HCT116 (cell line): ENCODE measurements at regions not wholly inside any gene's neighbourhood (a gene's known extent, or its start where the extent isn't known, plus 50 kb on each side); places are given as distances from the start of the nearest gene placed in this dataset.

Source experiments
- ATAC-seq: fragments of 200-7000 bp; cut with Tn5 transposase; 2 replicates; pipeline ENCODE4 v1.9.1; 2020; ENCODE audit warnings: mild to moderate bottlenecking, moderate library complexity
- BruUV-seq: library from RNA; stranded (reverse); fragments of 400-500 nt; replicated peaks from 2 replicates; lab custom pipeline; 2021; lab: Mats Ljungman, UMichigan
- CTCF ChIA-PET: fragments of 300-600 bp; sonication (Branson Sonifier 250); formaldehyde crosslinking; loops from one replicate; lab custom pipeline; 2021; ENCODE audit warnings: antibody characterized with exemption; lab: Charles Lee
- POLR2A ChIA-PET: fragments of 300-600, 350-600 bp; sonication (Branson Sonifier 250); formaldehyde crosslinking; loops from one replicate; lab custom pipeline; 2021; ENCODE audit warnings: antibody characterized with exemption; lab: Charles Lee
- RAD21 ChIA-PET, 2 experiments: fragments of 300-600 bp; sonication (Branson Sonifier 250); formaldehyde crosslinking; loops; one replicate each; lab custom pipeline; 2023; ENCODE audit warnings: low total read pairs in 2 of 2; ENCODE audit not compliant: uncharacterized antibody in 2 of 2, unreplicated experiment in 2 of 2, low non-redundant PET in 1 of 2; lab: Charles Lee
- DNase-seq: peaks from one replicate; pipeline ENCODE4 v3.0.0-alpha.2; 2010; ENCODE audit warnings: low read depth, low spot score
- H2AFZ ChIP-seq: fragments of 200-600 bp; shearing (Covaris generic), sonication (generic); 2 replicates; pipeline ENCODE4 v1.6.1; 2017; ENCODE audit warnings: low read depth, mixed run types, mixed read lengths, antibody characterized with exemption, low read length; ENCODE audit not compliant: poor library complexity, severe bottlenecking
- H3K27ac ChIP-seq: 2 replicates; pipeline ENCODE4 v1.5.1; 2012; ENCODE audit warnings: low read depth, low read length
- H3K27me3 ChIP-seq: fragments of 200-600 bp; sonication (generic); 2 replicates; pipeline ENCODE4 v1.6.1; 2016; ENCODE audit warnings: mixed run types, low read length, mixed read lengths; ENCODE audit not compliant: insufficient read depth
- H3K36me3 ChIP-seq, 2 experiments: fragments of 200-500 bp in 1 of 2; fragments of 200-600 bp in 1 of 2; sonication (Bioruptor generic) in 1 of 2; sonication (generic) in 1 of 2; 2 replicates each; pipeline versions ENCODE4 v1.5.1 to v1.6.1; 2014 to 2016; ENCODE audit warnings: low read length in 2 of 2, inconsistent platforms in 1 of 2, mixed read lengths in 1 of 2, mixed run types in 1 of 2; ENCODE audit not compliant: insufficient read depth in 2 of 2, control insufficient read depth in 1 of 2
- H3K4me1 ChIP-seq, 2 experiments: fragments of 200-600 bp in 1 of 2; sonication (generic) in 1 of 2; 2 replicates each; pipeline versions ENCODE4 v1.5.1 to v1.6.1; 2012 to 2017; ENCODE audit warnings: low read length in 2 of 2, inconsistent platforms in 1 of 2, mild to moderate bottlenecking in 1 of 2, mixed read lengths in 1 of 2, mixed run types in 1 of 2, moderate library complexity in 1 of 2; ENCODE audit not compliant: insufficient read depth in 2 of 2, control insufficient read depth in 1 of 2
- H3K4me2 ChIP-seq: fragments of 200-600 bp; sonication (generic); 2 replicates; pipeline ENCODE4 v1.6.1; 2017; ENCODE audit warnings: mixed run types, low read length, mixed read lengths
- H3K4me3 ChIP-seq, 2 experiments: fragments of 200-600 bp in 1 of 2; sonication (generic) in 1 of 2; replicated peaks in 1 of 2; 2 replicates each; pipeline ENCODE4 v1.5.1; 2011 to 2016; ENCODE audit warnings: low read length in 2 of 2, control low read depth in 1 of 2, low read depth in 1 of 2, mild to moderate bottlenecking in 1 of 2, mixed read lengths in 1 of 2, mixed run types in 1 of 2
- H3K79me2 ChIP-seq: fragments of 200-600 bp; sonication (generic); 2 replicates; pipeline ENCODE4 v1.6.1; 2017; ENCODE audit warnings: mild to moderate bottlenecking, mixed run types, low read length, moderate library complexity, mixed read lengths; ENCODE audit not compliant: insufficient read depth
- H3K9ac ChIP-seq: fragments of 200-600 bp; sonication (generic); 2 replicates; pipeline ENCODE4 v1.6.1; 2016; ENCODE audit warnings: low read length, mixed read lengths
- H3K9me2 ChIP-seq: fragments of 200-600 bp; sonication (generic), shearing (Covaris generic); 2 replicates; pipeline ENCODE4 v1.6.1; 2017; ENCODE audit warnings: mixed run types, mild to moderate bottlenecking, moderate library complexity; ENCODE audit not compliant: insufficient read depth
- H3K9me3 ChIP-seq, 2 experiments: fragments of 200-500 bp in 1 of 2; fragments of 200-600 bp in 1 of 2; sonication (Bioruptor generic) in 1 of 2; sonication (generic) in 1 of 2; 2 replicates each; pipeline ENCODE4 v1.6.1; 2014 to 2017; ENCODE audit warnings: low read length in 2 of 2, mixed read lengths in 2 of 2, inconsistent platforms in 1 of 2, low read depth in 1 of 2, mild to moderate bottlenecking in 1 of 2, mixed run types in 1 of 2, moderate library complexity in 1 of 2; ENCODE audit not compliant: control insufficient read depth in 1 of 2, insufficient read depth in 1 of 2
- H4K20me1 ChIP-seq: fragments of 200-600 bp; sonication (generic), shearing (Covaris generic); 2 replicates; pipeline ENCODE4 v1.6.1; 2017; ENCODE audit warnings: mixed run types, mild to moderate bottlenecking, moderate library complexity; ENCODE audit not compliant: insufficient read depth
- ATF3 ChIP-seq: IDR thresholded peaks from 2 replicates; pipeline ENCODE4 v1.6.1; 2012
- CBX3 ChIP-seq: IDR thresholded peaks from 2 replicates; pipeline ENCODE4 v1.6.1; 2012; ENCODE audit warnings: low read depth
- ELF1 ChIP-seq: IDR thresholded peaks from 2 replicates; pipeline ENCODE4 v1.6.1; 2012; ENCODE audit warnings: low read depth, borderline replicate concordance
- EZH2 ChIP-seq: fragments of 200-600 bp; sonication (generic); IDR thresholded peaks from 2 replicates; pipeline ENCODE4 v1.6.1; 2017; ENCODE audit warnings: antibody characterized with exemption, mixed run types
- EZH2phosphoT487 ChIP-seq: fragments of 200-600 bp; IDR thresholded peaks from 2 replicates; pipeline ENCODE4 v1.6.1; 2018; ENCODE audit warnings: antibody characterized with exemption, borderline replicate concordance
- FOSL1 ChIP-seq: IDR thresholded peaks from 2 replicates; pipeline ENCODE4 v1.6.1; 2012; ENCODE audit warnings: low read depth
- JUND ChIP-seq: IDR thresholded peaks from 2 replicates; pipeline ENCODE4 v1.6.1; 2012
- POLR2AphosphoS5 ChIP-seq: IDR thresholded peaks from 2 replicates; pipeline ENCODE4 v1.6.1; 2011; ENCODE audit warnings: mild to moderate bottlenecking, low read depth, low read length, moderate library complexity
- RAD21 ChIP-seq: IDR thresholded peaks from 2 replicates; pipeline ENCODE4 v1.6.1; 2012; ENCODE audit warnings: low read depth, mild to moderate bottlenecking
- SIN3A ChIP-seq: IDR thresholded peaks from 2 replicates; pipeline ENCODE4 v1.6.1; 2012; ENCODE audit warnings: low read depth
- SP1 ChIP-seq: IDR thresholded peaks from 2 replicates; pipeline ENCODE4 v1.6.1; 2012; ENCODE audit warnings: low read depth
- SRF ChIP-seq: IDR thresholded peaks from 2 replicates; pipeline ENCODE4 v1.6.1; 2012; ENCODE audit warnings: low read depth
- ZNF274 ChIP-seq: fragments of 200-500 bp; sonication (Bioruptor generic); IDR thresholded peaks from 2 replicates; pipeline ENCODE4 v1.6.1; 2014; ENCODE audit warnings: mild to moderate bottlenecking, low read depth, low read length, inconsistent platforms
- intact Hi-C: fragments of 100-400 bp; cut with micrococcal nuclease; formaldehyde crosslinking; loops from 2 replicates; pipeline ENCODE4 v1.10.0; 2022
- TF ChIP-seq, protein P1 (sequence below), 3 experiments: fragments of 200-600 bp in 1 of 3; sonication (generic) in 1 of 3; IDR thresholded peaks in 2 of 3; conservative IDR thresholded peaks in 1 of 3; 2 replicates each; pipeline ENCODE4 v1.5.1; 2012 to 2017; ENCODE audit warnings: low read depth in 2 of 3, low read length in 2 of 3, antibody characterized with exemption in 1 of 3, borderline replicate concordance in 1 of 3, control low read depth in 1 of 3, mild to moderate bottlenecking in 1 of 3, mixed read lengths in 1 of 3, mixed run types in 1 of 3, moderate library complexity in 1 of 3; ENCODE audit not compliant: insufficient read depth in 1 of 3
- TF ChIP-seq, protein P2 (sequence below): IDR thresholded peaks from 2 replicates; pipeline ENCODE4 v1.6.1; 2011; ENCODE audit warnings: mild to moderate bottlenecking, low read length, moderate library complexity; ENCODE audit not compliant: insufficient replicate concordance; ENCODE audit errors: extremely low read depth
- TF ChIP-seq, protein P3 (sequence below): IDR thresholded peaks from 2 replicates; pipeline ENCODE4 v1.6.1; 2012; ENCODE audit warnings: low read depth

DNA sequence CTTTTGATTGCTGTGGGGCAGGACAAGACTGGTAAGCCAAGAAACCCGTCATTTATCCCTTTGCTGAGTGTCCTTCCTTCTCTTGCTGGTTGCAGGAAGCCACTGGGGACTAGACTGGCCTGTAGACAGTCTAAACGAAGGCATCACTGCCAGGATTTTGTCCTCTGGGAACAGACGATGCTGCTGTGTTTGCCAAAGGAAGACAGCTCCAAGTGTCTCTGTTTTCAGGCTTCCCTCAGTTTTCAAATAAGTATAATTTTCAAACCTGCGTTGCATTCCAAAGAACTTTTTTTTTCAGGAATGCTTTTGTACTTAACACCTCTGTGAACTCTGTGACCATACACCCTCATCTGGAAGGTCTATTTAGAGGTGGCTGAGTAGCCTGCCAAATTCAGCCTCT lies 269.4 kb downstream of the HLX start:
- H3K4me3 ChIP-seq = no peak overlapping the region
- ChIA-PET CTCF (no interaction called here), RAD21 (no interaction called here), POLR2A (no interaction called here)
- no peak overlapping the region for H3K9ac ChIP-seq
- no peak for DNase-seq
- H3K9me3 ChIP-seq = no peaks in the 10 kb centered on the region
- intact Hi-C loops = no loop called here
- no peak for ATAC-seq
- H3K27me3 ChIP-seq = no peaks in the 10 kb centered on the region
- TF ChIP-seq POLR2AphosphoS5 (no peak), EZH2phosphoT487 (no peak), SIN3A (no peak), ATF3 (no peak), CBX3 (no peak), FOSL1 (no peak), ZNF274 (no peak), JUND (no peak), SRF (no peak), SP1 (no peak), RAD21 (no peak), ELF1 (no peak), EZH2 (no peak)
- TF ChIP-seq, protein P1, sequence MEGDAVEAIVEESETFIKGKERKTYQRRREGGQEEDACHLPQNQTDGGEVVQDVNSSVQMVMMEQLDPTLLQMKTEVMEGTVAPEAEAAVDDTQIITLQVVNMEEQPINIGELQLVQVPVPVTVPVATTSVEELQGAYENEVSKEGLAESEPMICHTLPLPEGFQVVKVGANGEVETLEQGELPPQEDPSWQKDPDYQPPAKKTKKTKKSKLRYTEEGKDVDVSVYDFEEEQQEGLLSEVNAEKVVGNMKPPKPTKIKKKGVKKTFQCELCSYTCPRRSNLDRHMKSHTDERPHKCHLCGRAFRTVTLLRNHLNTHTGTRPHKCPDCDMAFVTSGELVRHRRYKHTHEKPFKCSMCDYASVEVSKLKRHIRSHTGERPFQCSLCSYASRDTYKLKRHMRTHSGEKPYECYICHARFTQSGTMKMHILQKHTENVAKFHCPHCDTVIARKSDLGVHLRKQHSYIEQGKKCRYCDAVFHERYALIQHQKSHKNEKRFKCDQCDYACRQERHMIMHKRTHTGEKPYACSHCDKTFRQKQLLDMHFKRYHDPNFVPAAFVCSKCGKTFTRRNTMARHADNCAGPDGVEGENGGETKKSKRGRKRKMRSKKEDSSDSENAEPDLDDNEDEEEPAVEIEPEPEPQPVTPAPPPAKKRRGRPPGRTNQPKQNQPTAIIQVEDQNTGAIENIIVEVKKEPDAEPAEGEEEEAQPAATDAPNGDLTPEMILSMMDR (IDR thresholded peaks at IDR 0.05 in 2 of 3, conservative IDR thresholded peaks at IDR 0.05 in 1 of 3; ENCODE audit: borderline replicate concordance in 1 of 3, insufficient read depth in 1 of 3, low read depth in 2 of 3, low read length in 2 of 3) = no peak
- TF ChIP-seq, protein P2, sequence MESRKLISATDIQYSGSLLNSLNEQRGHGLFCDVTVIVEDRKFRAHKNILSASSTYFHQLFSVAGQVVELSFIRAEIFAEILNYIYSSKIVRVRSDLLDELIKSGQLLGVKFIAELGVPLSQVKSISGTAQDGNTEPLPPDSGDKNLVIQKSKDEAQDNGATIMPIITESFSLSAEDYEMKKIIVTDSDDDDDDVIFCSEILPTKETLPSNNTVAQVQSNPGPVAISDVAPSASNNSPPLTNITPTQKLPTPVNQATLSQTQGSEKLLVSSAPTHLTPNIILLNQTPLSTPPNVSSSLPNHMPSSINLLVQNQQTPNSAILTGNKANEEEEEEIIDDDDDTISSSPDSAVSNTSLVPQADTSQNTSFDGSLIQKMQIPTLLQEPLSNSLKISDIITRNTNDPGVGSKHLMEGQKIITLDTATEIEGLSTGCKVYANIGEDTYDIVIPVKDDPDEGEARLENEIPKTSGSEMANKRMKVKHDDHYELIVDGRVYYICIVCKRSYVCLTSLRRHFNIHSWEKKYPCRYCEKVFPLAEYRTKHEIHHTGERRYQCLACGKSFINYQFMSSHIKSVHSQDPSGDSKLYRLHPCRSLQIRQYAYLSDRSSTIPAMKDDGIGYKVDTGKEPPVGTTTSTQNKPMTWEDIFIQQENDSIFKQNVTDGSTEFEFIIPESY = no peak
- TF ChIP-seq, protein P3, sequence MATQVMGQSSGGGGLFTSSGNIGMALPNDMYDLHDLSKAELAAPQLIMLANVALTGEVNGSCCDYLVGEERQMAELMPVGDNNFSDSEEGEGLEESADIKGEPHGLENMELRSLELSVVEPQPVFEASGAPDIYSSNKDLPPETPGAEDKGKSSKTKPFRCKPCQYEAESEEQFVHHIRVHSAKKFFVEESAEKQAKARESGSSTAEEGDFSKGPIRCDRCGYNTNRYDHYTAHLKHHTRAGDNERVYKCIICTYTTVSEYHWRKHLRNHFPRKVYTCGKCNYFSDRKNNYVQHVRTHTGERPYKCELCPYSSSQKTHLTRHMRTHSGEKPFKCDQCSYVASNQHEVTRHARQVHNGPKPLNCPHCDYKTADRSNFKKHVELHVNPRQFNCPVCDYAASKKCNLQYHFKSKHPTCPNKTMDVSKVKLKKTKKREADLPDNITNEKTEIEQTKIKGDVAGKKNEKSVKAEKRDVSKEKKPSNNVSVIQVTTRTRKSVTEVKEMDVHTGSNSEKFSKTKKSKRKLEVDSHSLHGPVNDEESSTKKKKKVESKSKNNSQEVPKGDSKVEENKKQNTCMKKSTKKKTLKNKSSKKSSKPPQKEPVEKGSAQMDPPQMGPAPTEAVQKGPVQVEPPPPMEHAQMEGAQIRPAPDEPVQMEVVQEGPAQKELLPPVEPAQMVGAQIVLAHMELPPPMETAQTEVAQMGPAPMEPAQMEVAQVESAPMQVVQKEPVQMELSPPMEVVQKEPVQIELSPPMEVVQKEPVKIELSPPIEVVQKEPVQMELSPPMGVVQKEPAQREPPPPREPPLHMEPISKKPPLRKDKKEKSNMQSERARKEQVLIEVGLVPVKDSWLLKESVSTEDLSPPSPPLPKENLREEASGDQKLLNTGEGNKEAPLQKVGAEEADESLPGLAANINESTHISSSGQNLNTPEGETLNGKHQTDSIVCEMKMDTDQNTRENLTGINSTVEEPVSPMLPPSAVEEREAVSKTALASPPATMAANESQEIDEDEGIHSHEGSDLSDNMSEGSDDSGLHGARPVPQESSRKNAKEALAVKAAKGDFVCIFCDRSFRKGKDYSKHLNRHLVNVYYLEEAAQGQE = no peak
- H3K79me2 ChIP-seq = no peaks in the 10 kb centered on the region
- H4K20me1 ChIP-seq = no peaks in the 10 kb centered on the region
- no peaks in the 10 kb centered on the region for H3K4me1 ChIP-seq
- BruUV-seq = no TSS peak
- no peaks in the 10 kb centered on the region for H3K36me3 ChIP-seq
- H3K9me2 ChIP-seq = no peaks in the 10 kb centered on the region
- H3K4me2 ChIP-seq = no peak overlapping the region
- no peak overlapping the region for H3K27ac ChIP-seq
- no peak overlapping the region for H2AFZ ChIP-seq
